GM18951 (cell line): ENCODE measurements at regions not wholly inside any gene's neighbourhood (a gene's known extent, or its start where the extent isn't known, plus 50 kb on each side); places are given as distances from the start of the nearest gene placed in this dataset.

ENCODE experiments used
- POLR2A ChIP-seq: IDR thresholded peaks from 4 replicates; pipeline ENCODE4 v1.6.1; 2011; ENCODE audit warnings: mild to moderate bottlenecking; ENCODE audit not compliant: insufficient read length, insufficient read depth; ENCODE audit errors: extremely low read depth
- in situ Hi-C: fragments of 300-500 bp; cut with MboI; formaldehyde crosslinking; loops from one replicate; pipeline ENCODE4 v1.12.0; 2022; ENCODE audit warnings: low sequenced_read_pairs, mixed read lengths, inconsistent platforms; ENCODE audit not compliant: unreplicated experiment

DNA sequence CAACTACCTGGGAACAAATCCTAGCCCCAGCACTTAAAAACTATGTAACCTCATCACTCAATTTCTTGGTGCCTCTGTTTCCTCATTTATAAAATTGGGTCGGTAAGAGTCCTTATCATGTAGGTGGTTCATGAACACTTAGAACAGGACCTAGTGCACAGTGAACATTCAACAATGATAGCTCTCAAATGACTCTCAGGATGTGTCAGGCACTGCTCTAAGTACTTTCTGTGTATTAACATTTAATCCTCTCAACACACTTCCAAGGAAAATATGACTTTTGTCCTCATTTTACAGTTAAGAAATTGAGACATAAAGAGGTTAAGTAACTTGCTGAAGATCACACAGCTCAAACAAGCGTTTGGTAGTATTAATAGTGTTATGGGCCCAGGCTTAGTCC, 202.1 kb upstream of the KLF4 start:
- in situ Hi-C loops = no loop called here

DNA sequence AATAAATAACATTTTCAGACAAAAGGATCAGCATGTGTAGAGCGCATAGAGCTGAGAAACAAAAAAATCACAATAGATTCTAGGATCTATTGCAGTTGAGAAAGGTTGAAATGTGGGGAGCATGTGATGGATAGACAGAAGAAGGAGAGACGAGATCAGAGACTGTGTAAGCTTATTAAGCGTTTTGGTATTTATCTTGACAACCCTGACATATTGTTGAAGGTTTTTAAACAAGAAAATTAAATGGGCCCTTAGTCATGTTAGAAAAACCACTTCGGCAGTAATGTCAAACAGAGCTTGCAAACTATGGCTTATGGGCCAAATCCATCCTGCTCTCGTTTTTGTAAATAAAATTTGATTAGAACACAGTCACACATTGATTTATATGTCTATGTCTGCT, 200.5 kb upstream of the KLF4 start:
- in situ Hi-C loops = no loop called here
- no peak for TF ChIP-seq POLR2A

More for the DNA sequence above, 202.1 kb upstream of the KLF4 start:
- no peak for TF ChIP-seq POLR2A

DNA sequence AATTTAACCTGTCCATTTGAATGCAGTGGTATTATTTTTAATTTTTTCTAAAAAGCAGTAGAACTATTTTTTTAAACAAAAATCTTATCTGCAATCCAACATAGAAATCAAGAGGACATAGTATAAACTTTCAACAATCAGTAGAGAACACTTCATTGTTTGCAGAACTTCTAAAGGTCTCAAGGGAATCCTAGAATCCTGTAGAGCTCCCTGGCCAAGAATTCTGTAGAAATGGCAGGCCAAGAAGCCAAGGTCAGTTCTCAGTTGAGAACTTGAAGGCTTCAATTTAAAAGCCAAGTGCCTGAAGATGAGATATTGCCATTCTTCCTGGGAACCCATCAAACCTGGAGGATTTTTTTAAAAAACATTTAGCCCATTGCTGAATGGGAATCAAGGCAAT, 199.2 kb upstream of the KLF4 start:
- no peak for TF ChIP-seq POLR2A
- in situ Hi-C loops = no loop called here

DNA sequence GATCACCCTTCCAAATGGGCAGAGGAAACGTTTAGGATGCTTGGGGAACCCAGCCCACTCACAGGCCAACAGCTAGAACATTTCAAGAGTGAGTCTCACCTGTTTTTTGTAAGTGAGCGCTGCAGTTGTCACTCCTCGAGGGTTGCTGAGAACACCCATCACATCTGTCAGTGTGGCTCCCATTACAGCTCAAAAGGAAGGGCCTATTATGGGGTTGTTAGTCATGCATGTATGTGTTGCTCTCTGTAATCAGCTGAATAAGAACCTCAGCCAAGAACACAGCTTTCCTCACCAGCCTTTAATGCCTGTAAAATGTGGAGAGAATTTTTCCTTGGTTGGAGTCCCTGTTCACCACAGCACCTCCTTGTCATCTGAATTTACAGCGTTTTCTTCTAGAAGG, 196.3 kb upstream of the KLF4 start:
- in situ Hi-C loops = no loop called here

GRCh38 chr9:107685376-107685775, 195.8 kb upstream of the KLF4 start:
- in situ Hi-C loops = no loop called here
- TF ChIP-seq POLR2A = no peak

More for the DNA sequence above, 196.3 kb upstream of the KLF4 start:
- no peak for TF ChIP-seq POLR2A

GRCh38 chr9:107684224-107684623, 194.7 kb upstream of the KLF4 start:
- in situ Hi-C loops = no loop called here
- TF ChIP-seq POLR2A = no peak

DNA sequence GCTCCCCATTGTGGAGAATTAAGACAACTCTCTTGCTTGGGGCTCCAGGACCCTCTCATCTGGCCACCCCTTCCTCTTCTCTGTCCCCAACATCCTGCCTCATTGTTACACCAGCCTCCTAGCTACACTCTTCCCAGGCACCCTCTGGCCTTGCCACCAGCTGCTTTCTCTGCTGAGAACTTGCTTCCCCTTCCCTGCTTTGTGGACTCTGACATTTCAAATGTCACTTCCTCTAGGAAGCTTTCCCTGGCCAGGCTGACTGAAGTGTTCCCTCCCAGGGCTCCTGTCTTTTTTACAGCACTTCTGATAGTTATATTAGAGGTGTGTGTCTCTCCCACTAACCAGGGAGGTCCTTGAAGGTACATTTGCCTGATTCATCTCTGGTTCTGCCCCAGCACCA, 194.0 kb upstream of the KLF4 start:
- no peak for TF ChIP-seq POLR2A
- in situ Hi-C loops = no loop called here

DNA sequence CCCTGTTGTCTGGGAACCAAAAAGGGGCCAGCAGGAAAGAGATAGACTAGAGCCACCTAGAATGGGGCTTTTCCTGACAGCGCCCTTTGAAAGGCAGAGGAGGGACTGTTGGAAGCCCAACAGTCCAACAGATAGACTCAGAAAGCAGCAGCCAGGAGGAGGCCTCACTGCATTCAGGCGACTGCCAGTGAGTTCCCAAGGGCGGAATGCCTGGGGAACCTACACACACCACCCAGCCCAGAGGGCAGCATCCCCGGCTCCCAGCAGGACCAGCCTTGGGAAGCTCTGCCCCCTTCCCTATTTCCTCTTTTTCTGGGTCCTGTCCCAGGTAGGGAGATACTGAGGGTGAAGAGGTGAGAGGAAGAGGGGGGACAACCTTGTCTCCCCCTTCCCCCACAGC, 192.4 kb upstream of the KLF4 start:
- no peak for TF ChIP-seq POLR2A
- in situ Hi-C loops = no loop called here

DNA sequence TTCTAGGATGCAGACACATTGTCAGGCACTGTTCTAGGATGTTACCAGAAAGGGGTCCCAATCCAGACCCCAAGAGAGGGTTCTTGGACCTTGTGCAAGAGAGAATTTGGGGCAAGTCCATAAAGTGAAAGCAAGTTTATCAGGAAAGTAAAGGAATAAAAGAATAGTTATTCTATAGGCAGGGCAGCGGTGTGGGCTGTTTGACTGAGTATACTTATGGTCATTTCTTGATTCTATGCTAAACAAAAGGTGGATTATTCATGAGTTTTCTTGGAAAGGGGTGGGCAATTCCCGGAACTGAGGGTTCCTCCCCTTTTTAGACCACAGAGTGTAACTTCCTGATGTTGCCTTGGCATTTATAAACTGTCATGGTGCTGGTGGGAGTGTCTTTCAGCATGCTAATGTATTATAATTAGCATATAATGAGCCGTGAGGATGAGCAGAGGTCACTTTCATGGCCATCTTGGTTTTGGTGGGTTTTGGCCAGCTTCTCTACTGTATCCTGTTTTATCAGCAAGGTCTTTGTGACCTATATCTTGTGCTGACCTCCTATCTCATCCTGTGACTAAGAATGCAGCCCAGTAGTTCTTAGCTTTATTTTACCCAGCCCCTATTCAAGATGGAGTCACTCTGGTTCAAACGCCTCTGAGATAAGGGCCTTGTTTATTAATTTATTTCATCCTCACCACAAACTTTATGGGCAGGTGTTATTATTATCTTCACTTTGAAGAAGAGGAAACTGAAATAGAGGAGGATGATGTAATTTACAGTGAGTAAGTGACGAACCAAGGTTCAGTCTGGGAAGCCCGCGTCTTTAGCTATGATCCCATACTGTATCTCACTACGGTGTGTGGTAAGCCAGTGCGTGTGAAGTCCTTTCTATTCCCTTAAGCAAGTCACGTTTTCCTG, 186.0 kb upstream of the KLF4 start:
- no peak for TF ChIP-seq POLR2A
- in situ Hi-C loops = no loop called here

GRCh38 chr9:107674721-107675277, 185.2 kb upstream of the KLF4 start:
- in situ Hi-C loops = no loop called here
- no peak for TF ChIP-seq POLR2A

DNA sequence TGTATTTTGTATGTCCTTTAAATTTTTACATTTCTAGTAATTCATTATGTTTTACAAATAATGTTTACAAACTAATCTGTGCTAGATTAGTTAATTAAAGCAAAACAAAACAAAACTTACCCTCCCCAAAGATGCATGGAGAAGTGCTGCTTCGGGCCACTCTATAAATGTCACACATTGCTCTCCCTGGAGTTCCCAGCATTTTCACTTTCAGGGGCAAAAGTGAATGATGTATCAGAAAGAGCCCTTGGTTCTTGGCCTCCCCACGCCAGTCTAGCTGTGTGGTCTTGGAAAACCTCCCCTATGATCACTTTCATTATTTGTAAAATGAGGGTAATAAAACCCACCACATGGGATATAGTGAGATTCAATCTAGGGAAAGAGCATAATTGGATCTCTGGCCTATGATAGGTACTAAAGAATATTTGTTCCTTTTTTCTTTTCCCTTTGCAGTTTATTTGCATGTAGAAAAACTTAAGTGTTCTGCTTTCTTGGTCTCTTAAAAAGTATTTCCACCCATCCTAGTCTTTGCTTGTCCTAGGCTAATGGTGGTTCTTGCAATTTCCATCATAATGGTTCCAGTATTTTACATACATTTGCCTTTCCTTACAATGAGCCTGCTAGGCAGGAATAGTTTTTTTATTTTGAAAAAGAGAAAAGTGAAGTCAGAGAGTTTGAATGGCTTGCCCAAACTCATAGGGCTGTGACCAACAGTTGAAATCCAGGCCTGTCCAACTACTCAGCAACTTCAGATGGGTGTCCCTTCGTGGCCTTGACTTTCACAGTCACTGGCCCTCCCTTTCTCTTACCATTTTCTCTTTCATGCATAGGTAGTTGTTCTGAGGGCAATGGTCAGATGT, 184.5 kb upstream of the KLF4 start:
- no peak for TF ChIP-seq POLR2A
- in situ Hi-C loops = no loop called here

- in situ Hi-C loops = no loop called here
- TF ChIP-seq POLR2A = no peak
Measured at GRCh38 chr9:107671588-107671987, 182.0 kb upstream of the KLF4 start.

DNA sequence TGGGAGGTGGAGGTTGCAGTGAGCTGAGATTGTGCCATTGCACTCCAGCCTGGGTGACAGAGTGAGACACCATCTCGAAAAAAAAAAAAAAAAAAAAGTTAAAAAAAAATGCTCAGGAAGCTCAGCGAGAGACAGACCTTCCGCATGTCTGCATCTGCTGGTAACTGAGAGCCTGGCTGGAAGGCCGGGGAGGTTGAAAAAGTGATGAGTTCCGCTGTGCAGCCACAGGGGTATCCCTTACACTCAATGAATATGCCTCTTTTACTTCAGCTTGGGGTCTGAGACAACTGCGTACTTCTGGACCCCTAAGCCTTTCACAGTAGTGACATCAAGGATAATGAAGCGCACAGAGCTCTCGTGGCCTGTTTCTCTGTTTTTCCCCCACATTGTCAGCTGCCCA, 179.9 kb upstream of the KLF4 start:
- TF ChIP-seq POLR2A = no peak
- in situ Hi-C loops = no loop called here
